ENCODE measurements at regions not wholly inside any gene's neighbourhood (a gene's known extent, or its start where the extent isn't known, plus 50 kb on each side); places are given as distances from the start of the nearest gene placed in this dataset.
"Not testable (repeated sequence)": the region's sequence is repeated elsewhere in the genome, so short reads cannot be mapped to it uniquely, and the experiment has no call there.

- ChIA-PET CTCF (no interaction called here), POLR2A (interaction anchor here (0.7 kb wide), 1 partner anchor 39 kb away, joined by 3 read pairs; no protein-coding TSS in a partner anchor)
- no peak for DNase-seq
- Histone ChIP-seq H3K4me3 (ENCODE audit: control insufficient read depth in 1 of 7, extremely low read depth in 1 of 7, insufficient read depth in 4 of 7, low read depth in 2 of 7, low read length in 6 of 7) (no peak overlapping the region), H3K27ac (ENCODE audit: insufficient read depth in 1 of 2, low read depth in 1 of 2, low read length in 2 of 2, poor library complexity in 1 of 2, severe bottlenecking in 2 of 2) (no peak overlapping the region), H3K9me3 (ENCODE audit: control extremely low read depth in 1 of 5, control insufficient read depth in 4 of 5, insufficient read depth in 2 of 5, low read depth in 1 of 5, low read length in 4 of 5) (no peaks in the 10 kb centered on the region), H3K36me3 (ENCODE audit: control insufficient read depth in 4 of 4, insufficient read depth in 4 of 4, low read length in 3 of 4) (no peaks in the 10 kb centered on the region), H3K4me1 (ENCODE audit: control extremely low read depth in 1 of 4, control insufficient read depth in 4 of 4, insufficient read depth in 4 of 4, low read length in 3 of 4) (no peaks in the 10 kb centered on the region), H3K27me3 (replicated peaks in 2 of 5; ENCODE audit: control insufficient read depth in 4 of 5, insufficient read depth in 5 of 5, low read length in 4 of 5) (no peaks in the 10 kb centered on the region)
- no CpG with 5 or more reads among the region's 6 CpGs for WGBS (ENCODE audit: insufficient coverage)
Observed at GRCh38 chr5:25414742-25415141, 770.0 kb upstream of the CDH10 start.

GRCh38 chr5:25412116-25412661, 767.4 kb upstream of the CDH10 start:
- ChIA-PET POLR2A (no interaction called here), CTCF (no interaction called here)
- Histone ChIP-seq H3K4me1 (ENCODE audit: control extremely low read depth in 1 of 4, control insufficient read depth in 4 of 4, insufficient read depth in 4 of 4, low read length in 3 of 4) (no peaks in the 10 kb centered on the region), H3K9me3 (ENCODE audit: control extremely low read depth in 1 of 5, control insufficient read depth in 4 of 5, insufficient read depth in 2 of 5, low read depth in 1 of 5, low read length in 4 of 5) (no peaks in the 10 kb centered on the region), H3K36me3 (ENCODE audit: control insufficient read depth in 4 of 4, insufficient read depth in 4 of 4, low read length in 3 of 4) (no peaks in the 10 kb centered on the region), H3K27ac (ENCODE audit: insufficient read depth in 1 of 2, low read depth in 1 of 2, low read length in 2 of 2, poor library complexity in 1 of 2, severe bottlenecking in 2 of 2) (no peak overlapping the region), H3K27me3 (replicated peaks in 2 of 5; ENCODE audit: control insufficient read depth in 4 of 5, insufficient read depth in 5 of 5, low read length in 4 of 5) (no peaks in the 10 kb centered on the region), H3K4me3 (ENCODE audit: control insufficient read depth in 1 of 7, extremely low read depth in 1 of 7, insufficient read depth in 4 of 7, low read depth in 2 of 7, low read length in 6 of 7) (no peak overlapping the region)
- WGBS (ENCODE audit: insufficient coverage): 95% methylated on average over 2 of the region's 2 CpGs
- no peak for DNase-seq

- H3K27me3 ChIP-seq (replicated peaks in 2 of 5; ENCODE audit: control insufficient read depth in 4 of 5, insufficient read depth in 5 of 5, low read length in 4 of 5); DNase-seq; H3K36me3 ChIP-seq (ENCODE audit: control insufficient read depth in 4 of 4, insufficient read depth in 4 of 4, low read length in 3 of 4); H3K4me1 ChIP-seq (ENCODE audit: control extremely low read depth in 1 of 4, control insufficient read depth in 4 of 4, insufficient read depth in 4 of 4, low read length in 3 of 4); CTCF ChIA-PET; H3K27ac ChIP-seq (ENCODE audit: insufficient read depth in 1 of 2, low read depth in 1 of 2, low read length in 2 of 2, poor library complexity in 1 of 2, severe bottlenecking in 2 of 2); H3K9me3 ChIP-seq (ENCODE audit: control extremely low read depth in 1 of 5, control insufficient read depth in 4 of 5, insufficient read depth in 2 of 5, low read depth in 1 of 5, low read length in 4 of 5); H3K4me3 ChIP-seq (ENCODE audit: control insufficient read depth in 1 of 7, extremely low read depth in 1 of 7, insufficient read depth in 4 of 7, low read depth in 2 of 7, low read length in 6 of 7); POLR2A ChIA-PET: not testable (repeated sequence)
- 100% methylated on average over 1 of the region's 6 CpGs for WGBS (ENCODE audit: insufficient coverage)
Observed at GRCh38 chr5:25407365-25407764, 762.6 kb upstream of the CDH10 start.

- WGBS (ENCODE audit: insufficient coverage): 80% methylated on average over 1 of the region's 1 CpG
- DNase-seq: no peak
Observed at GRCh38 chr5:25405850-25406249, 761.1 kb upstream of the CDH10 start.

GRCh38 chr5:25399878-25400480, 755.2 kb upstream of the CDH10 start:
- ChIA-PET POLR2A (no interaction called here), CTCF (no interaction called here)
- H3K4me3 ChIP-seq (ENCODE audit: control insufficient read depth in 1 of 7, extremely low read depth in 1 of 7, insufficient read depth in 4 of 7, low read depth in 2 of 7, low read length in 6 of 7): no peak overlapping the region
- no peaks in the 10 kb centered on the region for H3K36me3 ChIP-seq (ENCODE audit: control insufficient read depth in 4 of 4, insufficient read depth in 4 of 4, low read length in 3 of 4)
- H3K27ac ChIP-seq (ENCODE audit: insufficient read depth in 1 of 2, low read depth in 1 of 2, low read length in 2 of 2, poor library complexity in 1 of 2, severe bottlenecking in 2 of 2): no peak overlapping the region
- DNase-seq: no peak
- H3K27me3 ChIP-seq (replicated peaks in 2 of 5; ENCODE audit: control insufficient read depth in 4 of 5, insufficient read depth in 5 of 5, low read length in 4 of 5): no peaks in the 10 kb centered on the region
- no CpG with 5 or more reads among the region's 1 CpG for WGBS (ENCODE audit: insufficient coverage)
- no peaks in the 10 kb centered on the region for H3K4me1 ChIP-seq (ENCODE audit: control extremely low read depth in 1 of 4, control insufficient read depth in 4 of 4, insufficient read depth in 4 of 4, low read length in 3 of 4)
- H3K9me3 ChIP-seq (ENCODE audit: control extremely low read depth in 1 of 5, control insufficient read depth in 4 of 5, insufficient read depth in 2 of 5, low read depth in 1 of 5, low read length in 4 of 5): peaks cover 0 to 2% (median 0%) of the 10 kb centered on the region in 5 experiments

More at GRCh38 chr5:25405850-25406249, 761.1 kb upstream of the CDH10 start:
- H3K4me1 ChIP-seq (ENCODE audit: control extremely low read depth in 1 of 4, control insufficient read depth in 4 of 4, insufficient read depth in 4 of 4, low read length in 3 of 4): no peaks in the 10 kb centered on the region
- no peaks in the 10 kb centered on the region for H3K27me3 ChIP-seq (replicated peaks in 2 of 5; ENCODE audit: control insufficient read depth in 4 of 5, insufficient read depth in 5 of 5, low read length in 4 of 5)
- H3K9me3 ChIP-seq (ENCODE audit: control extremely low read depth in 1 of 5, control insufficient read depth in 4 of 5, insufficient read depth in 2 of 5, low read depth in 1 of 5, low read length in 4 of 5): peaks cover 0 to 2% (median 0%) of the 10 kb centered on the region in 5 experiments
- POLR2A ChIA-PET: no interaction called here
- CTCF ChIA-PET: no interaction called here
- no peaks in the 10 kb centered on the region for H3K36me3 ChIP-seq (ENCODE audit: control insufficient read depth in 4 of 4, insufficient read depth in 4 of 4, low read length in 3 of 4)
- H3K4me3 ChIP-seq (ENCODE audit: control insufficient read depth in 1 of 7, extremely low read depth in 1 of 7, insufficient read depth in 4 of 7, low read depth in 2 of 7, low read length in 6 of 7): no peak overlapping the region
- H3K27ac ChIP-seq (ENCODE audit: insufficient read depth in 1 of 2, low read depth in 1 of 2, low read length in 2 of 2, poor library complexity in 1 of 2, severe bottlenecking in 2 of 2): no peak overlapping the region

- ChIA-PET POLR2A (no interaction called here), CTCF (no interaction called here)
- Histone ChIP-seq H3K9me3 (ENCODE audit: control extremely low read depth in 1 of 5, control insufficient read depth in 4 of 5, insufficient read depth in 2 of 5, low read depth in 1 of 5, low read length in 4 of 5) (no peaks in the 10 kb centered on the region), H3K27ac (ENCODE audit: insufficient read depth in 1 of 2, low read depth in 1 of 2, low read length in 2 of 2, poor library complexity in 1 of 2, severe bottlenecking in 2 of 2) (no peak overlapping the region), H3K4me3 (ENCODE audit: control insufficient read depth in 1 of 7, extremely low read depth in 1 of 7, insufficient read depth in 4 of 7, low read depth in 2 of 7, low read length in 6 of 7) (no peak overlapping the region), H3K36me3 (ENCODE audit: control insufficient read depth in 4 of 4, insufficient read depth in 4 of 4, low read length in 3 of 4) (no peaks in the 10 kb centered on the region), H3K4me1 (ENCODE audit: control extremely low read depth in 1 of 4, control insufficient read depth in 4 of 4, insufficient read depth in 4 of 4, low read length in 3 of 4) (no peaks in the 10 kb centered on the region), H3K27me3 (replicated peaks in 2 of 5; ENCODE audit: control insufficient read depth in 4 of 5, insufficient read depth in 5 of 5, low read length in 4 of 5) (no peaks in the 10 kb centered on the region)
- WGBS (ENCODE audit: insufficient coverage): no CpG with 5 or more reads among the region's 1 CpG
- DNase-seq: no peak
Observed at GRCh38 chr5:25393957-25394356, 749.2 kb upstream of the CDH10 start.

GRCh38 chr5:25393256-25393655, 748.5 kb upstream of the CDH10 start:
- Histone ChIP-seq H3K27ac (ENCODE audit: insufficient read depth in 1 of 2, low read depth in 1 of 2, low read length in 2 of 2, poor library complexity in 1 of 2, severe bottlenecking in 2 of 2) (no peak overlapping the region), H3K4me3 (ENCODE audit: control insufficient read depth in 1 of 7, extremely low read depth in 1 of 7, insufficient read depth in 4 of 7, low read depth in 2 of 7, low read length in 6 of 7) (no peak overlapping the region), H3K36me3 (ENCODE audit: control insufficient read depth in 4 of 4, insufficient read depth in 4 of 4, low read length in 3 of 4) (no peaks in the 10 kb centered on the region), H3K9me3 (ENCODE audit: control extremely low read depth in 1 of 5, control insufficient read depth in 4 of 5, insufficient read depth in 2 of 5, low read depth in 1 of 5, low read length in 4 of 5) (no peaks in the 10 kb centered on the region), H3K27me3 (replicated peaks in 2 of 5; ENCODE audit: control insufficient read depth in 4 of 5, insufficient read depth in 5 of 5, low read length in 4 of 5) (no peaks in the 10 kb centered on the region), H3K4me1 (ENCODE audit: control extremely low read depth in 1 of 4, control insufficient read depth in 4 of 4, insufficient read depth in 4 of 4, low read length in 3 of 4) (no peaks in the 10 kb centered on the region)
- CTCF ChIA-PET: no interaction called here
- POLR2A ChIA-PET: no interaction called here
- no peak for DNase-seq
- WGBS (ENCODE audit: insufficient coverage): 100% methylated on average over 1 of the region's 1 CpG
